GM19025 (cell line): ENCODE measurements at regions not wholly inside any gene's neighbourhood (a gene's known extent, or its start where the extent isn't known, plus 50 kb on each side); places are given as distances from the start of the nearest gene placed in this dataset.
"Not testable (repeated sequence)": the region's sequence is repeated elsewhere in the genome, so short reads cannot be mapped to it uniquely, and the experiment has no call there.

Source experiments
- ATAC-seq: cut with Tn5 transposase; IDR thresholded peaks from one replicate; pipeline ENCODE4 v1.9.1; 2021; ENCODE audit warnings: mild to moderate bottlenecking, low read depth, moderate library complexity; ENCODE audit not compliant: unreplicated experiment

DNA sequence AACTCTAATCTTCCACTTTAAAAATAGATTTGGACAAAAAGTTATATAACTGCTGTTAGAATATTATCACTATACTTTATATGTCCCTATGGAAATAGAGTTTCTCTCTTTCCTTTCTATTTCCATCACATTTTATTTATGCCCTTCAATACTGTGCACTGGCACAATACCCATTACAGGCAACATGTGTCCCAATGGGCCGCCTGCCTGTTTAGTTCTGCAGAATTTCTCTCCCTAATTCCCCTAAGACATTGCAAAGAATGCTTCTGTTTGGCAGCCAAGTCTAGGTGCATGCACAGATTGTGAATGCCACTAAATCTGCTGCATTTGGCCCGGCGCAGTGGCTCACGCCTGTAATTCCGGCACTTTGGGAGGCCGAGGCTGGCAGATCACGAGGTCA lies 520.4 kb upstream of the FLRT2 start:
- ATAC-seq: no peak

GRCh38 chr14:85010186-85010585 lies 519.8 kb upstream of the FLRT2 start:
- no peak for ATAC-seq

- ATAC-seq: no peak
These were observed 513.4 kb upstream of the FLRT2 start for GRCh38 chr14:85016496-85016895.

DNA sequence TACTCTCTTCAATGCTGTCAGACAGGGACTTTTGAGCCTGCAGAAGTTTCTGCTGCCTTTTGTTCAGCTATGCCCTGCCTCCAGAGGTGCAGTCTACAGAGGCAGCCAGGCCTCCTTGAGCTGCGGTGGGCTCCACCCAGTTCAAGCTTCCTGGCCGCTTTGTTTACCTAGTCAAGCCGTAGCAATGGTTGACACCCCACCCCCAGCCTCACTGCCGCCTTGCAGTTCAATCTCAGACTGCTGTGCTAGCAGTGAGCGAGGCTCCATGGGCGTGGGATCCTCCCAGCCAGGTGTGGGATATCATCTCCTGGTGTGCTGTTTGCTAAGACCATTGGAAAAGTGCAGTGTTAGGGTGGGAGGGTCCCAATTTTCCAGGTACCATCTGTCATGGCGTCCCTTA lies 506.1 kb upstream of the FLRT2 start:
- ATAC-seq: not testable (repeated sequence)

GRCh38 chr14:85024931-85025330 lies 505.0 kb upstream of the FLRT2 start:
- ATAC-seq: no peak

DNA sequence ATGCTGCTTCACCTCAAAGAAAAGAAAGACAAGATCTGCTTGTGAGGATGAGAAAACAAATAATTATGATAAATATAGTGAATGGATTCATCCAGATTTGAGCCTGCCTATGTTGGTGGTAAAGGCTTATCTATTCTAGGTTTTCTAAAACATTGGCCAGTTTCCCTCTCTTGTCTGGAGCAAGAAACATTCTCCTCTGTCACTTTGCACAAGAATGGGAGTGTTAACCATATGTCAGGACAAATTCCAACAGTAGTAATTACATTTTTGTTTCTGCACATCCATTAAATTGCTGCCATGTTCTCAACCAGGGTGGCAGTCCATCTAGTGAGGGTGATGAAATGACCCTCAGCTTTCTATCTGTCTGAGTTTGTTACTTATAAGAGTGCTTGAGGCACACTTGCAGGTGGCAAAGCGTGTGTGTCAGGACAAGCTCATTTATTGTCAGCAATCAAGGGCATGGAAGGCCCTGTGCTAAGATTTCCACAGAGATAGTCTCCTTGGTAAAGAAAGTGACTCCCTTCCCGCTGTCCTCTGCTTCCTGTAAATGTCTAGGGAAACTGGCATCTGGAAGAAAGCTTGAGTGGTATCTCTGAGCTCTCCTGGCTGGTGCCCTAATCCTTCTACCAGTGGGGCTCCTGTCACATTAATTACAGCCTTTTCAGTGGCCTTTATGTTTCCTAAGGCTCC lies 502.1 kb upstream of the FLRT2 start:
- no peak for ATAC-seq

DNA sequence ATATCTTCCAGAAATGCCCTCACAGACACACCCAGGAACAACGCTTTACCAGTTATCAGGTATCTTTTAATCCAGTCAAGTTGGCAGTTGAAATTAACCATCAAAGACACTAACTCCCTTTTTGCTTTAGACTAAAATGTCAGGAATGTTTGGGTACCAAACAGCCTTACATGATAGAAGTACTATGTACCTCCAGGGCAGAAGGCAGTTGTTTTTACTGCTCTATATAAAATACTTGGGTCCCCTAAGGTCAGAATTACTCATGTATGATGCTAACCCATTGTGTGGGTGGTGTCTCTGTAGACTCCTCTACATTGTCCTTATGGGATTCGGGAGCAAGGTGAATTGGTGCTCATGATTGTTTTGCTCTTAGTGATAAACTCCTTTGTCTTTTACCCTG lies 492.5 kb upstream of the FLRT2 start:
- no peak for ATAC-seq

GRCh38 chr14:85038526-85039352 lies 491.2 kb upstream of the FLRT2 start:
- no peak for ATAC-seq

- no peak for ATAC-seq
These were observed 490.7 kb upstream of the FLRT2 start for GRCh38 chr14:85039353-85039626.

DNA sequence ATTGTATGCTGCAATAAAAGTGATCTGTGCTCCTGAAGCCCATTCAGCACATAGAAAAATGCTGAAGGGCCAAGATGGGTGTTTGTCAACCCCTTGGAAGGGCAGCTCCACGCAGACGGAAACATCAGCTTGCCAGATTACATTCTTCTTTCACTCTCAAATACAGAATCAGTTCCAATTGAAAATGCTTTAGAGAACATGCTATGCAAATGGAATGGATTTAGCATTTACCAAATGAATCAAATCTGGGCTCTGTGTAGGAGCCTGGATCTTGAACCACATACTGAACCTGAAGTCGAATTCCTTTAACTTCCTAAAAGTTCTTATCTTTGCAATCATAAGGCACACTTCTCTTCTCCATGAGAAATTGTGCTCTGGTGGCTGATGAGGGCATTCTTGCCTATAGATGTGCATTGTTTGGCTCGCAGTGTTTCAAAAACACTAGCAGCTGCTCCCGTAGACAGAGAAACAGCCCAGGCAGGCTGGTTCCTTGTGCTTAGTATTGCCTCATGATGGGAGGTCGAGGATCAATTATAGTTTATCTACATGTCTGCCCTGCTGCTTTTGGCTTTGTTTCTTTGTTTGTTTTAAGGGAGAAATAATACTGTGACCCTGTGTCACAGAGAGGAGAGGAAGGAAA lies 489.8 kb upstream of the FLRT2 start:
- ATAC-seq: no peak

- ATAC-seq: no peak
These were observed 488.3 kb upstream of the FLRT2 start for GRCh38 chr14:85041618-85042017.

- no peak for ATAC-seq
These were observed 487.6 kb upstream of the FLRT2 start for GRCh38 chr14:85042301-85042700.

GRCh38 chr14:85050180-85050579 lies 479.8 kb upstream of the FLRT2 start:
- ATAC-seq: no peak

DNA sequence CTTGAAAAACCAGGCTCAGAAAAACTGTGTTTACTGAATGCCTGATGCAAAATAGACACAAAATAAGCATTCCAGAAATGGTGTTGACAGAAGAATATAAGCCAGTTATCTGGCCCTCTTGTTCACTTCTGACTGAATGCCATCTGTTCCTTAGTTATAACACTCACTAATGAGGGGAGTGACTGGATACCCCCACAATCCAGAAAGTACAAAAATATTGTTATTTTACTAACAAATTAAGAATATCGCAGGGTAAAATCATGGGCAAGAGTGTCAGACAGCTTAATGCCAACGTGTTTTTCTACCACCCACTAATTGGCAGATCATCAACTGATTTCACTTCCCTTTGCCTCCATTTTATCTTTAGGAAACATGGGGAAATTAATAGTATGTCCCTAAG lies 477.3 kb upstream of the FLRT2 start:
- no peak for ATAC-seq

DNA sequence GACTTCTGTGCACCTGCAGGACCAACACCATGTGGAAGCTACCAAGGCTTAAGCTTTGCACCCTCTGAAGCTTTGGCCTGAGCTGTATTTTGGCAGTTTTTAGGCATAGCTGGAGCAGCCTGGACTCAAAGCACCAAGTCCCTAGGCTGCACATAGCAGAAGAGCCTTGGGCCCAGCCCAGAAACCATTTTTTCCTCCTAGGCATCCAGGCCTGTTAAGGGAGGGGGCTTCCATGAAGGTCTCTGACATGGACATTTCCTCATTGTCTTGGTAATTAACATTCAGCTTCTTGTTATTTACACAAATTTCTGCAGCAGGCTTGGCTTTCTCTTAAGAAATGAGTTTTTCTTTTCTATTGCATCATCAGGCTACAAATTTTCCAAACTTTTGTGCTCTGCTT lies 475.8 kb upstream of the FLRT2 start:
- ATAC-seq: no peak

GRCh38 chr14:85056267-85056666 lies 473.7 kb upstream of the FLRT2 start:
- no peak for ATAC-seq

- ATAC-seq: no peak
These were observed 472.7 kb upstream of the FLRT2 start for GRCh38 chr14:85057221-85057620.

DNA sequence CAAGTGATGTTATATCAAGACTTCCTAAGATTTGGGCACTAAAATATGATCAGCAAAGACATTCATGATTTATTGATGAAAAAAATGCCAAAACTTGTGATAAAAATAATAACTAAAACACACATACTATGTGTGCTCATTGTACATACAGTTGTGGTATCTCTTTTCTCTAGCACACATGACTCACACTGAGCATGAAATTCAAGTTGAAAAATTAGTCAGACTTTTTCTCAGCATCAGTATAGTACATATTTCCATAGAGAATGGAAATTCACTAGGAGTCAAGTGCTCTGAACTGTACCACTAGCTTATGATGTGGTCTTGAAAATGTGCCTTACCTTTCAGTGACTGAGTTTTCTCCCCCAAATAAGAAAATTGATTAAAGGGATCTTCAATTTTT lies 471.8 kb upstream of the FLRT2 start:
- no peak for ATAC-seq

DNA sequence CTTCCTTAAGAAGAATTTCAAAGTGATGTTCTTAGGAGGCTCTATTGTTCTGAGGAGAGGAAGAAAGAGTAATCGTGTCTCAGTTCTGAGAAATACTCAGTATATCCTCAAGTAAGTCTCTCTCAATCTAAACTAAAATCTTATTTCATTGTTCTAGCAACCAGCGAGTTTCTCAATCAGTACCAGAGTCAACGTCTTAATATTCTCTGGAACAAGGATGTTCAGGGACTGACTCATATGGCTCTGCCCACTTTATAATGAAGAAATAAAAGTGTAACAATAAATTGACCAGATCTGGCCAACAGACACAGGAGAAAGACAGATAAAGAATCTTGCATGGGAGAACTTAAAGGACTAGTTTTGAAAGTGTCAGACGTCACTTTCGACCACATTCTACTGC lies 469.8 kb upstream of the FLRT2 start:
- ATAC-seq: no peak

GRCh38 chr14:85061256-85061655 lies 468.7 kb upstream of the FLRT2 start:
- ATAC-seq: no peak

- ATAC-seq: no peak
These were observed 466.2 kb upstream of the FLRT2 start for GRCh38 chr14:85063747-85064146.

DNA sequence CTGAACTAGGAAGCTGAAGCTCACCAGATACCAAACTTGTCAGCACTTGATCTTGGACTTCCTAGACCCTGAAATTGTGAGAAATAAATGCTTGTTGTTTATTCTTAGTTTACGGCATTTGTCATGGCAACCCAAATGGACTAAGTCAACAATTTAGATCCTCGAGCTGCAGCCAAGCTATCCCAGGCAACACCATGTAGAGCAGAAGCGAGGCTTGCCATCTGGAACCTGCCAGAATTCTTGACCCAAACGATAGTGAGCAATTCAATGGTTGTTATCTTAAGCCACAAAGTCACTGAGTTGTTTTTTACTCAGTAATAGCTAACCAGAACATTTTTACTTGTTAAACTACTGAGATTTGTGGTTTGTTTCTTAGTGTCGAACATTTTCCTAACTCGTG lies 458.5 kb upstream of the FLRT2 start:
- no peak for ATAC-seq
